Activated CD8-positive, alpha-beta memory T cell treated with anti-CD3 and anti-CD28 coated beads for 48 hours (primary cell): ENCODE measurements at regions not wholly inside any gene's neighbourhood (a gene's known extent, or its start where the extent isn't known, plus 50 kb on each side); places are given as distances from the start of the nearest gene placed in this dataset.
"Not testable (repeated sequence)": the region's sequence is repeated elsewhere in the genome, so short reads cannot be mapped to it uniquely, and the experiment has no call there.

Experiments
- DNase-seq, 3 experiments: peaks; one replicate each; pipeline ENCODE4 v3.0.0-alpha.2; 2020; ENCODE audit warnings: low read depth in 2 of 3, low spot score in 2 of 3

DNA sequence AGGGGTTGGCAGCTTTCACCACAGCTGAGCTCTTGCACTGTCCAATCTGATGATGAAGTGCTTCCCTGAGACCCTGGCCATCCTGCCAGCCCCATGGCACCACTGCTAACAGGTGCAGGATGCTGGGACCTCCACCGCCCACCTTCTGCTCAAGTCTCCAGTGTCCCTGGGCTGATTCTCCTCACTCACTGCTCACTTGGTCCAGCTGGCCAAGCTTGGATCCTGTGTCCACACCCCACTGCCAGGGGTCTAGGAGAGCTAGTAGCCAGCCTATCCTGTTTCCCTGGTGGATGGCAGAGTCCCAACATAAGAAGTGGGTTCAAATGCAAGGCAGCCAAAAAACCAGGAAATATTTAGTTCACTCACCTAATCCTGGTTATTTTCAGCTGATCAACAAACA lies 217.2 kb upstream of the IRF2BP2 start:
- no peak for DNase-seq

- no peak for DNase-seq
Observed at GRCh38 chr1:234826352-234826751, 216.4 kb upstream of the IRF2BP2 start.

- DNase-seq: no peak
Observed at GRCh38 chr1:234825498-234826165, 215.7 kb upstream of the IRF2BP2 start.

DNA sequence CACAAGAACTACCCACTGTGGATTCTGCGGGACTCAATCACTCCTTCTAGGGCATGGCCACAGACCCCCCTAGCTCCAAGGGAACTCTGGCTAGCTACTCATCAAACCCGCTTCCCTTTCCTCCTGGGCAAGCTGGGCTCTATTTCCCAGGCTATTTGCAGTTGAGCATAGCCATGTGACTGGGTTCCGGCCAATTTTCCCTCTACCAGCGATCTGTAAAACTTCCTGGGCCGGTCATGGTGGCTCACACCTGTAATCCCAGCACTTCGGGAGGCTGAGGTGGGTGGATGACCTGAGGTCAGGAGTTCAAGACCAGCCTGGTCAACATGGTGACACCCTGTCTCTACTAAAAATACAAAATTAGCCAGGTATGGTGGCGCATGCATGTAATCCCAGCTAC lies 214.9 kb upstream of the IRF2BP2 start:
- DNase-seq: not testable (repeated sequence)

- no peak for DNase-seq
Observed at GRCh38 chr1:234823191-234824176, 213.5 kb upstream of the IRF2BP2 start.

DNA sequence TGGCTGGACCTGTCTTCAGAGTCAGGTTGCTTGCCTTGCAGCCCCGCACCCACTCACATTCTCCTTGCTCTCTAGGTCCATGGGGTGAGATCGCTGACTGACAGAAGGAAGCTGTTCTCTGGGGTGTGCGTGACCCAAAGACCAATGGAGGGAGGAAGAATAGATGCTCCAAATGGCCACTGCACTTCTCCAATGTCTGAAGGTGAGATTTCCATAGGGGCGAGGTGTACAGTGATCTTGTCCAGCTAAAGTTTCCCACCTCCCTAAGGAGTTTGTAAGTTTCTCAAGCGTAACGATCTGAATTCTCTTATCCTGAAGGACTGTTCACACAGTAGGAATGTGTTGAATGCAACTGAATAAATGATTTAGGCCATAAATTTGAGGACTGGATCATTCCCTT lies 211.9 kb upstream of the IRF2BP2 start:
- no peak for DNase-seq

DNA sequence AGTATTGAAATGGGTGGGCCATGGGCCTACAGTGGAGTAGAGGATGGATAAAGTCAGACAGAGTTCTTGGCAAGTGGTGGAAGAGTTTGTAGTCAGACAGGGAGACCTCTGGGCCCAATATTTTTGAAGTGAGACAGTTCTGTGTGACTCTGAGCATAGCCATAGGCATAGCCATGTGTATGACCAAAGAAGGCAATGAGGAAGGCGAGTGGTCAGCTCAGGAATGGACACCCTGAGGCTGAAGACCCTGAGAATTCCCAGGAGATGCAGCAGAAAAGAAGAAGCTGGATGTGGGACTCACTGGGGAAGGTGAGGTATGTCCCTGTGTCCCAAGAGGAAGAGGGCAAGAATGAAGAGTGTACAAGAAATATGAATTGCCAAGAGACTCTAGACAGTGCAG lies 210.6 kb upstream of the IRF2BP2 start:
- no peak for DNase-seq

- not testable (repeated sequence) for DNase-seq
Observed at GRCh38 chr1:234819845-234820244, 209.9 kb upstream of the IRF2BP2 start.

- DNase-seq: not testable (repeated sequence)
Observed at GRCh38 chr1:234818040-234818387, 208.0 kb upstream of the IRF2BP2 start.

- DNase-seq: not testable (repeated sequence)
Observed at GRCh38 chr1:234817313-234818039, 207.5 kb upstream of the IRF2BP2 start.

DNA sequence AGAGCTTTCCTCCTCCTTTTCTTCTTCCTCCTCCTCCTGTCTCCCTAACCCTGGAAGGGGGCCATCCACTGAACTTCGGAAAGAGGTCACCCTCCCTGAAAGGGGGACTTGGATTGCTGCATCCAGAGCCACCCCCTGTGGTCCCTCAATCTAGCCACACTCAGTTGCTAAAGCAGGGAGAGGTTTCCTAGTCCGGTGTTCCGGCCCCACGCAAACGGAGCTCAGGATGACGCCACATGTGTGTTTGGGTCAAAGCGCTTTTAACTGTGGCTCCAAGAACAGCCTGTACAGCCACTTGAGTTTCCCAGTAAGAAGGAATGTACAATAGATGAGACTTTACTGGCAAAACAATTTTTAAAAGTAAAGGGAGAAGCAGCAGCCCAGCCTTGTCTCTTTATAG lies 206.9 kb upstream of the IRF2BP2 start:
- not testable (repeated sequence) for DNase-seq

DNA sequence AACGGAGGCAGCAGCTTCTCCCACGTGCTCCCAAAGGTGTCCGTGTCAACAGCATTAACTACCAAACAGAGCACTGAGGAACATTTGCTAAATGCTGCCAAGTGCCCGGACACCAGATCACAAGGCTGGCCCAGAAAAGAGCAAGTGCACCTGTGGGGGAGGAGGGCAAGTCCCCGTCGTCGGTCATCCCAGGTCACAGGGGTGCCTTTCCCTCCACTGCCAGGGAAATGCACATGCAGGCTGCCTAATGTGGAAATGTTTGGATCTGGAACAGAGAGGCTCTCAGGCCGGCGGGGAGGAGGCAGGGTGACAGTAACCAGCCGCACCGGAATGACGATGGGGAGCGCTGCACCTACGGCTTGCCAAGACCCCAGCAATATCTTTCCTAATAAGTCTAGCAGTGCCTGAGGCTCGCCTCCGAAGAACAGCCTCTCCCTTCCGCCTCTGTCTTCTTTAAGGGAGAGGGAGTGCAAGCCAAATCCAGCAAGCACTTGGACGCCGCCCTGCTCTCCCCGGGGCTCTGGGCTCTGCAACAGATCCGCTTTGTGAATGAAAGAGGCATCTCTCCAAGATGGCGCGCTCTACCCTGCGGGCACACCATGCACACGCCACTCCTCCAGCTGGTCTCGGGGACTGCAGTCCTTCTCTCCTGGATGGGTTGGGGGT lies 206.3 kb upstream of the IRF2BP2 start:
- not testable (repeated sequence) for DNase-seq

- not testable (repeated sequence) for DNase-seq
Observed at GRCh38 chr1:234815295-234815815, 205.4 kb upstream of the IRF2BP2 start.

DNA sequence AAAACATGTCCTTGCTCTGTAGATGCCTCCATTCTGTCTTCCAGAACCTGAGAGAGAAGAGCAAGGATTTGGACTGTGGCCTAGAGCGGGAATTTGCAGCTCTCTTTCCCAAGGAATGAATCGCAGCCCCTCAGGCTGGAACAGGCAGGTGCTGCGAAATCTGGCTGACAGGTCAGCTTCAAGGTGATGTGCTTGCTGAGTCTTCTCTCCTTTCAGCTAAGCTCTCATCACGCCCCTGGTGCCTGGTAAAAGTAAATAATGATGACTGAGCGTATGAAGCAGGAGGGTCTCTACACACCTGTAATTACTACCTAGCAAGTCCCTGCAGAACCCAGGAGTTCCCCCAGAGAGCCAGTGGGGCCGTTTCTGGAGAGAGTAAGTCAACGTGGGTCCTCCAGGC lies 204.3 kb upstream of the IRF2BP2 start:
- not testable (repeated sequence) for DNase-seq

DNA sequence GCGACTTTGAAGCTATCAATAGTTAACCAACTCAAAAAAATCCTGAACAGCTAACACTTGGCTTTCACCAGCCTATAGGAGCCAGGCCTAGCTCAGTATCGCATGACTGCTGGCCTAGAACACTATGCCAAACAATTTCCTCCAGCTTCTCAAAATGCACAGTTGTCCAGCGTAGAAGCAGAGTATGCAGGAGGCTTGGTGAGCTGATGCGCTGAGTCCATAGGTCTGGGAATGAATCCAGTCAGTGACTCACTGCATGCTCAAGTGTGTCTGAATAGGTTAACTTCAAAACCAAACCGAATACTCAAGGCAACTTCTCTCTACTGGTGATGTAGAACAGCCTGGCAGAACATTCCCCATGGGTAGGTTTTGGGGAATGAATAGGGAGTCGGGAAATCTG lies 201.8 kb upstream of the IRF2BP2 start:
- not testable (repeated sequence) for DNase-seq

GRCh38 chr1:234810726-234811125 lies 200.7 kb upstream of the IRF2BP2 start:
- not testable (repeated sequence) for DNase-seq

DNA sequence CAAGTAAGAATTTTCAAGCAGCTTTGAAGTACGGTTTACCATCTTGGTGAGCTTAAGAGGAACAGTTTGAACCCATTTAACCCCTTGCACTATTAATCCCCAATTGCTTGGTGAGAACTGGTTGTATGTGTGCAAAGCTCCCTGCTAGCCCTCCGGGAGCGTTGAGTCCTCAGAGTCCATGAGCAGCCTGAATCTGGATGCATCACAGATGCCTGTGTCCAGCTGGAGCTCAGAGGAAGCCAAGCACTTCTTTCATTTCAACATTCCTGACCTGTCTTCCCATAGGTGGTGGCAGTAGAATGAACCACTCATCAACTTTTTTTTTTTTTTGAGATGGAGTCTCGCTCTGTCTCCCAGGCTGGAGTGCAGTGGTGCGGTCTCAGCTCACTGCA lies 199.9 kb upstream of the IRF2BP2 start:
- not testable (repeated sequence) for DNase-seq

GRCh38 chr1:234808943-234809853 lies 199.2 kb upstream of the IRF2BP2 start:
- not testable (repeated sequence) for DNase-seq

GRCh38 chr1:234808459-234808858 lies 198.5 kb upstream of the IRF2BP2 start:
- DNase-seq: not testable (repeated sequence)

GRCh38 chr1:234807705-234808104 lies 197.7 kb upstream of the IRF2BP2 start:
- not testable (repeated sequence) for DNase-seq
